Smooth muscle cell (in vitro differentiated cells): ENCODE measurements at regions not wholly inside any gene's neighbourhood (a gene's known extent, or its start where the extent isn't known, plus 50 kb on each side); places are given as distances from the start of the nearest gene placed in this dataset.

Source experiments
- DNase-seq: peaks from one replicate; lab custom pipeline; 2025; ENCODE audit not compliant: unreplicated experiment; lab: John Stamatoyannopoulos, UW
- H2AFZ ChIP-seq: fragments of 200-600 bp; sonication (generic); 2 replicates; pipeline ENCODE4 v1.6.0; 2016; ENCODE audit warnings: antibody characterized with exemption, low read depth, mild to moderate bottlenecking
- H3F3A ChIP-seq: fragments of 200-600 bp; sonication (generic); 2 replicates; pipeline ENCODE4 v1.6.0; 2017; ENCODE audit warnings: antibody characterized with exemption, low read depth
- H3K27ac ChIP-seq: fragments of 200-600 bp; sonication (generic); 2 replicates; pipeline ENCODE4 v1.5.1; 2016; ENCODE audit warnings: low read depth, mild to moderate bottlenecking
- H3K27me3 ChIP-seq: fragments of 200-600 bp; sonication (generic); 2 replicates; pipeline ENCODE4 v1.6.1; 2016; ENCODE audit warnings: low read depth, mild to moderate bottlenecking
- H3K36me3 ChIP-seq: fragments of 200-600 bp; sonication (generic); 2 replicates; pipeline ENCODE4 v1.5.1; 2016; ENCODE audit warnings: low read depth
- H3K4me1 ChIP-seq: fragments of 200-600 bp; sonication (generic); 2 replicates; pipeline ENCODE4 v1.5.1; 2016; ENCODE audit warnings: low read depth
- H3K4me2 ChIP-seq: fragments of 200-600 bp; sonication (generic); 2 replicates; pipeline ENCODE4 v1.6.0; 2016; ENCODE audit warnings: mild to moderate bottlenecking
- H3K4me3 ChIP-seq: fragments of 200-600 bp; sonication (generic); 2 replicates; pipeline ENCODE4 v1.5.1; 2016; ENCODE audit warnings: mild to moderate bottlenecking
- H3K79me2 ChIP-seq: fragments of 200-600 bp; sonication (generic); 2 replicates; pipeline ENCODE4 v1.6.0; 2016; ENCODE audit warnings: low read depth, mild to moderate bottlenecking
- H3K9ac ChIP-seq: fragments of 200-600 bp; sonication (generic); 2 replicates; pipeline ENCODE4 v1.6.0; 2016; ENCODE audit warnings: low read depth
- H3K9me3 ChIP-seq: fragments of 200-600 bp; sonication (generic); replicated peaks from 2 replicates; pipeline ENCODE4 v1.5.1; 2016; ENCODE audit warnings: low read depth
- H4K20me1 ChIP-seq: fragments of 200-600 bp; sonication (generic); 2 replicates; pipeline ENCODE4 v1.6.0; 2016; ENCODE audit warnings: low read depth
- CTCF ChIP-seq: fragments of 200-600 bp; sonication (generic); IDR thresholded peaks from 2 replicates; pipeline ENCODE4 v1.5.1; 2017; ENCODE audit warnings: borderline replicate concordance, mild to moderate bottlenecking, antibody characterized with exemption; ENCODE audit not compliant: insufficient read depth, poor library complexity, severe bottlenecking
- whole genome bisulfite sequencing: methylation state at CpG from one replicate; pipeline ENCODE4 v1.1.7; 2016; ENCODE audit warnings: low lambda C conversion rate; 5-methylcytosine and 5-hydroxymethylcytosine counted together

- H3K9me3 ChIP-seq, result no peaks in the 10 kb centered on the region
- peaks cover 14% of the 10 kb centered on the region for H3K27me3 ChIP-seq
- no peak overlapping the region for H3K9ac ChIP-seq
- no peaks in the 10 kb centered on the region for H3F3A ChIP-seq
- H3K4me2 ChIP-seq, result no peak overlapping the region
- DNase-seq, result no peak
- no peaks in the 10 kb centered on the region for H3K36me3 ChIP-seq
- H3K4me1 ChIP-seq, result no peaks in the 10 kb centered on the region
- H3K27ac ChIP-seq, result no peak overlapping the region
- H3K79me2 ChIP-seq, result no peaks in the 10 kb centered on the region
- H2AFZ ChIP-seq, result no peak overlapping the region
- no peaks in the 10 kb centered on the region for H4K20me1 ChIP-seq
- H3K4me3 ChIP-seq, result no peak overlapping the region
- 94% methylated on average over 7 of the region's 7 CpGs for WGBS
- no peak for TF ChIP-seq CTCF
These were observed 54.7 kb upstream of the TAMM41 start for GRCh38 chr3:11901286-11901875.

GRCh38 chr3:11903047-11903446, 56.4 kb upstream of the TAMM41 start:
- Histone ChIP-seq H3K4me2 (no peak overlapping the region), H3K27ac (no peak overlapping the region), H3K4me3 (no peak overlapping the region), H3F3A (no peaks in the 10 kb centered on the region), H3K9ac (no peak overlapping the region), H3K27me3 (peaks cover 8% of the 10 kb centered on the region), H4K20me1 (no peaks in the 10 kb centered on the region), H3K4me1 (no peaks in the 10 kb centered on the region), H3K36me3 (no peaks in the 10 kb centered on the region), H2AFZ (no peak overlapping the region), H3K9me3 (no peaks in the 10 kb centered on the region), H3K79me2 (no peaks in the 10 kb centered on the region)
- 85% methylated on average over 12 of the region's 12 CpGs for WGBS
- TF ChIP-seq CTCF, result no peak
- no peak for DNase-seq

- H3K36me3 ChIP-seq, result no peaks in the 10 kb centered on the region
- no peak overlapping the region for H3K4me2 ChIP-seq
- H3K4me3 ChIP-seq, result no peak overlapping the region
- no peaks in the 10 kb centered on the region for H3K79me2 ChIP-seq
- WGBS, result 78% methylated on average over 6 of the region's 6 CpGs
- no peak overlapping the region for H3K9ac ChIP-seq
- no peaks in the 10 kb centered on the region for H3K4me1 ChIP-seq
- no peak overlapping the region for H2AFZ ChIP-seq
- no peaks in the 10 kb centered on the region for H3K9me3 ChIP-seq
- peaks cover 9% of the 10 kb centered on the region for H3K27me3 ChIP-seq
- no peak overlapping the region for H3K27ac ChIP-seq
- DNase-seq, result no peak
- TF ChIP-seq CTCF, result no peak
- no peaks in the 10 kb centered on the region for H3F3A ChIP-seq
- H4K20me1 ChIP-seq, result no peaks in the 10 kb centered on the region
These were observed 56.8 kb upstream of the TAMM41 start for GRCh38 chr3:11903447-11903846.

- Histone ChIP-seq H4K20me1 (no peaks in the 10 kb centered on the region), H3K9me3 (no peaks in the 10 kb centered on the region), H3K27ac (no peak overlapping the region), H3K4me2 (no peak overlapping the region), H3K36me3 (no peaks in the 10 kb centered on the region), H2AFZ (no peak overlapping the region), H3K4me3 (no peak overlapping the region), H3K9ac (no peak overlapping the region), H3K4me1 (no peaks in the 10 kb centered on the region), H3K27me3 (peaks cover 11% of the 10 kb centered on the region), H3F3A (no peaks in the 10 kb centered on the region), H3K79me2 (no peaks in the 10 kb centered on the region)
- DNase-seq, result no peak
- TF ChIP-seq CTCF, result no peak
- WGBS, result 62% methylated on average over 4 of the region's 4 CpGs
These were observed 57.5 kb upstream of the TAMM41 start for GRCh38 chr3:11904157-11904556.
